ENCODE measurements at regions not wholly inside any gene's neighbourhood (a gene's known extent, or its start where the extent isn't known, plus 50 kb on each side); places are given as distances from the start of the nearest gene placed in this dataset.
A peak's percentile ranks its signal among the peaks of the same experiment; 100 is the strongest.

- Histone ChIP-seq H2AFZ (ENCODE audit: low read length) (no peak overlapping the region), H3K4me2 (ENCODE audit: low read depth, low read length) (no peak overlapping the region), H3K27me3 (replicated peaks; ENCODE audit: insufficient read depth, low read length) (no peaks in the 10 kb centered on the region), H3K9me2 (replicated peaks; ENCODE audit: insufficient read depth, low read length) (no peaks in the 10 kb centered on the region), H3K9ac (ENCODE audit: low read length) (no peak overlapping the region), H3K27ac (ENCODE audit: low read length) (no peak overlapping the region), H3K4me1 (ENCODE audit: low read length) (no peaks in the 10 kb centered on the region), H3K9me3 (replicated peaks; ENCODE audit: insufficient read depth, low read length) (no peaks in the 10 kb centered on the region), H3K4me3 (ENCODE audit: low read length) (no peak overlapping the region), H3F3A (ENCODE audit: insufficient read depth, low read length) (no peaks in the 10 kb centered on the region), H3K79me2 (ENCODE audit: low read length) (no peaks in the 10 kb centered on the region), H3K36me3 (replicated peaks; ENCODE audit: insufficient read depth, low read length) (no peaks in the 10 kb centered on the region), H4K20me1 (ENCODE audit: insufficient read depth, low read length) (no peaks in the 10 kb centered on the region)
- DNase-seq, result no peak
- TF ChIP-seq EZH2phosphoT487 (IDR thresholded peaks at IDR 0.05; ENCODE audit: low read length), result no peak
- TF ChIP-seq CTCF (IDR thresholded peaks at IDR 0.05; ENCODE audit: low read length), result no peak
- no peak for TF ChIP-seq EZH2 (optimal IDR thresholded peaks at IDR 0.05; ENCODE audit: low read depth, low read length)
These were observed 84.8 kb downstream of the KLF4 start for GRCh38 chr9:107404736-107405135.

- no peak overlapping the region for H3K4me2 ChIP-seq (ENCODE audit: low read depth, low read length)
- no peak overlapping the region for H3K9ac ChIP-seq (ENCODE audit: low read length)
- no peaks in the 10 kb centered on the region for H3K4me1 ChIP-seq (ENCODE audit: low read length)
- H3K27me3 ChIP-seq (replicated peaks; ENCODE audit: insufficient read depth, low read length), result no peaks in the 10 kb centered on the region
- H3K9me3 ChIP-seq (replicated peaks; ENCODE audit: insufficient read depth, low read length), result no peaks in the 10 kb centered on the region
- DNase-seq, result no peak
- TF ChIP-seq CTCF (IDR thresholded peaks at IDR 0.05; ENCODE audit: low read length) (no peak), EZH2phosphoT487 (IDR thresholded peaks at IDR 0.05; ENCODE audit: low read length) (no peak), EZH2 (optimal IDR thresholded peaks at IDR 0.05; ENCODE audit: low read depth, low read length) (no peak)
- H3K27ac ChIP-seq (ENCODE audit: low read length), result no peak overlapping the region
- H2AFZ ChIP-seq (ENCODE audit: low read length), result no peak overlapping the region
- H3K4me3 ChIP-seq (ENCODE audit: low read length), result no peak overlapping the region
- no peaks in the 10 kb centered on the region for H3K9me2 ChIP-seq (replicated peaks; ENCODE audit: insufficient read depth, low read length)
- no peaks in the 10 kb centered on the region for H3K79me2 ChIP-seq (ENCODE audit: low read length)
- H4K20me1 ChIP-seq (ENCODE audit: insufficient read depth, low read length), result no peaks in the 10 kb centered on the region
- H3K36me3 ChIP-seq (replicated peaks; ENCODE audit: insufficient read depth, low read length), result no peaks in the 10 kb centered on the region
- H3F3A ChIP-seq (ENCODE audit: insufficient read depth, low read length), result no peaks in the 10 kb centered on the region
These were observed 85.4 kb downstream of the KLF4 start for GRCh38 chr9:107404161-107404560.

- Histone ChIP-seq H3K4me1 (ENCODE audit: low read length) (peaks cover 16% of the 10 kb centered on the region), H3K4me3 (ENCODE audit: low read length) (0 out of 2 replicates have a peak overlapping the region, but pooled peaks have one; percentile 20), H3K27ac (ENCODE audit: low read length) (peak overlapping the region; percentile 64; the same call in 1 of the 2 replicates), H3K9me2 (replicated peaks; ENCODE audit: insufficient read depth, low read length) (no peaks in the 10 kb centered on the region), H3F3A (ENCODE audit: insufficient read depth, low read length) (peaks cover 14% of the 10 kb centered on the region), H4K20me1 (ENCODE audit: insufficient read depth, low read length) (no peaks in the 10 kb centered on the region), H2AFZ (ENCODE audit: low read length) (peak overlapping the region; percentile 50; the same call in 1 of the 2 replicates), H3K4me2 (ENCODE audit: low read depth, low read length) (peak overlapping the region; percentile 70), H3K9ac (ENCODE audit: low read length) (peak overlapping the region; percentile 10; the same call in 1 of the 2 replicates), H3K9me3 (replicated peaks; ENCODE audit: insufficient read depth, low read length) (no peaks in the 10 kb centered on the region), H3K36me3 (replicated peaks; ENCODE audit: insufficient read depth, low read length) (no peaks in the 10 kb centered on the region), H3K79me2 (ENCODE audit: low read length) (no peaks in the 10 kb centered on the region), H3K27me3 (replicated peaks; ENCODE audit: insufficient read depth, low read length) (no peaks in the 10 kb centered on the region)
- DNase-seq, result peak; percentile 91
- TF ChIP-seq EZH2phosphoT487 (IDR thresholded peaks at IDR 0.05; ENCODE audit: low read length) (no peak), EZH2 (optimal IDR thresholded peaks at IDR 0.05; ENCODE audit: low read depth, low read length) (no peak), CTCF (IDR thresholded peaks at IDR 0.05; ENCODE audit: low read length) (no peak)
These were observed 92.2 kb downstream of the KLF4 start for GRCh38 chr9:107397076-107398044.
